ENCODE measurements at regions not wholly inside any gene's neighbourhood (a gene's known extent, or its start where the extent isn't known, plus 50 kb on each side); places are given as distances from the start of the nearest gene placed in this dataset.

DNA sequence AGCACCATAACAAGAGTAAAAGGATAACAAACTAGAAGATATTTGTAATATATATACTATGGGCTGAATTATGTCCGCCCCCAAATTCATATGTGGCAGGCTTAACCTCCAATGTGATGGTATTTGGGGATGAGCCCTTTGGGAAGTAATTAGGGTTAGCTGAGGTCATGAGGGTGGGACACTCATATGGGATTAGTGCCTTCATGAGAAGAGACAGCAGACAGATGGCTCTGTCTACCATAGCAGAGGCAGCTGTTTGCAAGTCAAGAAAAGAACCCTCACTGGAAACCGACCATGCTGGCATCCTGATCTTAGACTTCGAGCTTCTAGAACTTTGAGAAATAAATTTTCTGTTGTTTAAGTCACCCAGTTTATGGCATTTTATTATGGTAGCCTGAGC is 303.6 kb downstream of the LMO4 start:
- H3K36me3 Mint-ChIP-seq (ENCODE audit: low read depth) = no peaks in the 10 kb centered on the region
- H3K4me1 Mint-ChIP-seq (ENCODE audit: low read depth) = no peaks in the 10 kb centered on the region

DNA sequence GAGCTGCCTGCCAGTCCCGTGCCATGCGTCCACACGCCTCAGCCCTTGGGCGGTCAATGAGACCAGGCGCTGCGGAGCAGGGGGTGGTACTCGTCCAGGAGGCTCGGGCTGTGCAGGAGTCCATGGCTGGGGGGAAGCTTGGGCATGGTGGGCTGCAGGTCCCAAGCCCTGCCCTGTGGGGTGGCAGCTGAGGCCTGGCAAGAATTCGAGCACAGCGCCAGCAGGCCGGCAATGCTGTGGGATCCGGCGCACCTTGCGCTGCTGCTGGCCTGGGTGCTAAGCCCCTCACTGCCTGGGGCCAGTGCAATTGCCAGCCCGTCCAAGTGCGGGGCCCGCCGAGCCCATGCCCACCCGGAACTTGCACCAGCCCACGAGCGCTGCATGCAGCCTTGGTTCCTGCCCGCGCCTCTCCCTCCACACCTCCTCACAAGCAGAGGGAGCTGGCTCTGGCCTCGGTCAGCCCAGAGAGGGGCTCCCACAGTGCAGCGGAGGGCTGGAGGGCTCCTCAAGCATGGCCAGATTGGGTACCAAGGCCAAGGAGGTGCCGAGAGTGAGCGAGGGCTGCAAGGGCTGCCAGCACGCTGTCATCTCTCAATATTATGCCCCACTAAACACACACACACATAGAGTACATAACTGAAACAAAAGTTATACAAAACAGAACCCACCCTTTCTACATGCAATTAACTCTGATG is 307.7 kb downstream of the LMO4 start:
- TF ChIP-seq, protein P1, sequence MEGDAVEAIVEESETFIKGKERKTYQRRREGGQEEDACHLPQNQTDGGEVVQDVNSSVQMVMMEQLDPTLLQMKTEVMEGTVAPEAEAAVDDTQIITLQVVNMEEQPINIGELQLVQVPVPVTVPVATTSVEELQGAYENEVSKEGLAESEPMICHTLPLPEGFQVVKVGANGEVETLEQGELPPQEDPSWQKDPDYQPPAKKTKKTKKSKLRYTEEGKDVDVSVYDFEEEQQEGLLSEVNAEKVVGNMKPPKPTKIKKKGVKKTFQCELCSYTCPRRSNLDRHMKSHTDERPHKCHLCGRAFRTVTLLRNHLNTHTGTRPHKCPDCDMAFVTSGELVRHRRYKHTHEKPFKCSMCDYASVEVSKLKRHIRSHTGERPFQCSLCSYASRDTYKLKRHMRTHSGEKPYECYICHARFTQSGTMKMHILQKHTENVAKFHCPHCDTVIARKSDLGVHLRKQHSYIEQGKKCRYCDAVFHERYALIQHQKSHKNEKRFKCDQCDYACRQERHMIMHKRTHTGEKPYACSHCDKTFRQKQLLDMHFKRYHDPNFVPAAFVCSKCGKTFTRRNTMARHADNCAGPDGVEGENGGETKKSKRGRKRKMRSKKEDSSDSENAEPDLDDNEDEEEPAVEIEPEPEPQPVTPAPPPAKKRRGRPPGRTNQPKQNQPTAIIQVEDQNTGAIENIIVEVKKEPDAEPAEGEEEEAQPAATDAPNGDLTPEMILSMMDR (IDR thresholded peaks at IDR 0.05) = no peak
- peak; percentile 91 for DNase-seq (ENCODE audit: low spot score)
- no peak overlapping the region for H3K27ac Mint-ChIP-seq (ENCODE audit: unreplicated experiment)
- H3K9me3 Mint-ChIP-seq (ENCODE audit: low read depth) = peaks cover 7% of the 10 kb centered on the region
- no peaks in the 10 kb centered on the region for H3K27me3 Mint-ChIP-seq (ENCODE audit: low read depth)
- H3K4me3 Mint-ChIP-seq (ENCODE audit: unreplicated experiment) = no peak overlapping the region
- no peaks in the 10 kb centered on the region for H3K36me3 Mint-ChIP-seq (ENCODE audit: low read depth)
- H3K4me1 Mint-ChIP-seq (ENCODE audit: low read depth) = no peaks in the 10 kb centered on the region

More for the DNA sequence above, 303.6 kb downstream of the LMO4 start:
- TF ChIP-seq, protein P1 (IDR thresholded peaks at IDR 0.05) = no peak
- H3K4me3 Mint-ChIP-seq (ENCODE audit: unreplicated experiment) = no peak overlapping the region
- no peak for DNase-seq (ENCODE audit: low spot score)
- no peak overlapping the region for H3K27ac Mint-ChIP-seq (ENCODE audit: unreplicated experiment)
- H3K27me3 Mint-ChIP-seq (ENCODE audit: low read depth) = no peaks in the 10 kb centered on the region
- peaks cover 7% of the 10 kb centered on the region for H3K9me3 Mint-ChIP-seq (ENCODE audit: low read depth)

DNA sequence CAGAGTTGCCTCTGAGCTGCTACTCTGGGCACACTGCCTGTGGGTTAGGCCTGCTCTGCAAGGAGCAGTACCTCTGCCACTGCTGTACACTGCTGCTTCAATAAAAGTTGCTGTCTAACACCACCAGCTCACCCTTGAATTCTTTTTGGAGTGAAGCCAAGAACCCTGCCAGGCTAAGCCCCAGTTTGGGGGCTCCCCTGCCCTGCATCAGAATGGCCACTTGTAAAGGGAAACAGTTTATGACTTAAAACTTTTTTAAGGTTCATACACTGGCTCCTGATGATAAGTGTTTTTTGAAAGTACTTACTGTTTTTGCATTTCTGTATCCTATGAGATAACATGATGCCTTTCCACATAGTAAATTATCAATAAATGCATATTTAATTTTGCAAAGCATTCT is 310.0 kb downstream of the LMO4 start:
- TF ChIP-seq, protein P1 (IDR thresholded peaks at IDR 0.05) = no peak
- peaks cover 5% of the 10 kb centered on the region for H3K27me3 Mint-ChIP-seq (ENCODE audit: low read depth)
- H3K9me3 Mint-ChIP-seq (ENCODE audit: low read depth) = peaks cover 5% of the 10 kb centered on the region
- DNase-seq (ENCODE audit: low spot score) = no peak
- H3K4me1 Mint-ChIP-seq (ENCODE audit: low read depth) = no peaks in the 10 kb centered on the region
- no peaks in the 10 kb centered on the region for H3K36me3 Mint-ChIP-seq (ENCODE audit: low read depth)
- no peak overlapping the region for H3K27ac Mint-ChIP-seq (ENCODE audit: unreplicated experiment)
- H3K4me3 Mint-ChIP-seq (ENCODE audit: unreplicated experiment) = no peak overlapping the region

DNA sequence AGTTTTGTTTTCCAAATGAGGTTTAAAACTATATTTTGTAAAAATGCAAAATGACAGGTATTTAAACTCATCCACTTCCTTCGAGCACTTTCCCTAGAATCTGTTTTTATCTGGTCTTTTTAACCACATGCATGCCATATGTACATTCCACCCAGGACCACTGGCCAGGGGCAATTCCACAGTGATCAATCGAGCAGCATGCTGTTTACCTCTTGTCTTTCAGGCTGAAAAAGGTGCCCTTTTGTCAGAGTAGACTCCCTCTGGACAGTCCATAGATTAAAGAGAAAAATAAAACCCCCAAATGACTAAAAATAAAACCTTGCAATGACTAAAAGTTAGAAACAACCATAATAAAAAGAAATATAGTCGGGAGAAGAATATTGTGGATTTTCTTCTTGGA is 313.3 kb downstream of the LMO4 start:
- peaks cover 10% of the 10 kb centered on the region for H3K4me1 Mint-ChIP-seq (ENCODE audit: low read depth)
- H3K36me3 Mint-ChIP-seq (ENCODE audit: low read depth) = no peaks in the 10 kb centered on the region
- no peak overlapping the region for H3K27ac Mint-ChIP-seq (ENCODE audit: unreplicated experiment)
- no peak overlapping the region for H3K4me3 Mint-ChIP-seq (ENCODE audit: unreplicated experiment)
- TF ChIP-seq, protein P1 (IDR thresholded peaks at IDR 0.05) = no peak
- no peak for DNase-seq (ENCODE audit: low spot score)
- peaks cover 5% of the 10 kb centered on the region for H3K27me3 Mint-ChIP-seq (ENCODE audit: low read depth)
- H3K9me3 Mint-ChIP-seq (ENCODE audit: low read depth) = no peaks in the 10 kb centered on the region

DNA sequence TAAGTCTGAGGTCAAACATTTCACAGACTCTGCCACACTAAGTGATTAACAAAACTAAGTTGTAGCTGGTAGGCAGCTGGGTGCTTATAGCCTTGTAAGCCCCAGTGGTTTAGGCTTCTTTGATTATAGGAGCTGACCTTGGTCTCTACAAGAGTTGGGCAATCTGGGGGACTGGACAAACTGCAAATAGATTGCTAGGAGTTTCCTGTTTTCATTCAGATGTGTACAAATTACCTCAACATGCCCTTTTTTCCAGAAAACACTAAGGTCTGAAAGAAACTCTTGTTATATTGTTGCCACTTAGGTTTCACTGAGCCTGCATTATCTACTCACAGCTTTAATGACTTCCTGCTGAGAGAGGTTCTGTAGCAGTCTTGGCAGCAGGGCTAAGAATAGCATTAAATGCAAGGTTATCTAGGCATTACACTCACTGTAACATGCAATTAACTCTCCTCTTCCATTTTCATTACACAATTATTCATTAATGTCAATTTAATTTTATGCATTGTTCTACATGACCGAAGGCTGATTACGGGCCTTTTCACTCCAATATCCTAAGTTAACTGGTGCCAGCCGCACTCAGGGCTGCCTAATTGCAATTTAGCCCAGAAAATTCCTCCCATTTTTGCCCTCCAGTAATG is 314.0 kb downstream of the LMO4 start:
- DNase-seq (ENCODE audit: low spot score) = no peak
- Mint-ChIP-seq H3K27ac (ENCODE audit: unreplicated experiment) (no peak overlapping the region), H3K9me3 (ENCODE audit: low read depth) (no peaks in the 10 kb centered on the region), H3K27me3 (ENCODE audit: low read depth) (peaks cover 5% of the 10 kb centered on the region), H3K4me1 (ENCODE audit: low read depth) (peaks cover 10% of the 10 kb centered on the region), H3K4me3 (ENCODE audit: unreplicated experiment) (no peak overlapping the region), H3K36me3 (ENCODE audit: low read depth) (no peaks in the 10 kb centered on the region)
- TF ChIP-seq, protein P1 (IDR thresholded peaks at IDR 0.05) = no peak
